Esophagus muscularis mucosa (tissue), 4 donors: ENCODE measurements at regions not wholly inside any gene's neighbourhood (a gene's known extent, or its start where the extent isn't known, plus 50 kb on each side); places are given as distances from the start of the nearest gene placed in this dataset.

Source experiments
- DNase-seq: peaks from one replicate; pipeline ENCODE4 v3.0.0-alpha.2; 2017; ENCODE audit errors: extremely low spot score
- H3K27ac ChIP-seq, 4 donors: fragments of 200-600 bp; sonication (generic); replicated peaks in 1 of 4; 1 replicate in 3 of 4; 2 replicates in 1 of 4; pipeline ENCODE4 v1.5.1; 2016 to 2019; ENCODE audit warnings: mild to moderate bottlenecking in 1 of 4
- H3K27me3 ChIP-seq, 4 donors: fragments of 200-600 bp; sonication (generic); one replicate each; pipeline versions ENCODE4 v1.5.1 to v1.6.0; 2016 to 2019
- H3K36me3 ChIP-seq, 4 donors: fragments of 200-600 bp; sonication (generic); one replicate each; pipeline ENCODE4 v1.5.1; 2016 to 2019
- H3K4me1 ChIP-seq, 4 donors: fragments of 200-600 bp; sonication (generic); one replicate each; pipeline ENCODE4 v1.5.1; 2016 to 2019
- H3K4me3 ChIP-seq, 4 donors: fragments of 200-600 bp; sonication (generic); 1 replicate in 2 of 4; 2 replicates in 2 of 4; pipeline ENCODE4 v1.5.1; 2016 to 2019; ENCODE audit warnings: mild to moderate bottlenecking in 4 of 4, moderate library complexity in 1 of 4
- H3K9me3 ChIP-seq, 4 donors: fragments of 200-600 bp; sonication (generic); 1 replicate in 3 of 4; 2 replicates in 1 of 4; pipeline ENCODE4 v1.5.1; 2016 to 2019
- EP300 ChIP-seq: sonication (generic); formaldehyde crosslinking; IDR thresholded peaks from one replicate; pipeline ENCODE4 v1.6.1; 2017; ENCODE audit warnings: antibody characterized with exemption
- POLR2A ChIP-seq: fragments of 450-650 bp; IDR thresholded peaks from one replicate; pipeline ENCODE4 v1.6.1; 2017; ENCODE audit warnings: antibody characterized with exemption, moderate library complexity, mild to moderate bottlenecking, low read depth
- POLR2AphosphoS5 ChIP-seq, 2 donors: sonication (generic); formaldehyde crosslinking; IDR thresholded peaks; one replicate each; pipeline ENCODE4 v1.6.1; 2017; ENCODE audit warnings: antibody characterized with exemption in 2 of 2
- WGBS: methylation state at CpG from one replicate; pipeline ENCODE4 v1.1.5; 2018; 5-methylcytosine and 5-hydroxymethylcytosine counted together
- intact Hi-C: fragments of 100-400 bp; cut with DNase I; formaldehyde crosslinking; loops from one replicate; pipeline ENCODE4 v1.15.1; 2023
- TF ChIP-seq, protein P1 (sequence below), 3 experiments: fragments of 200-600 bp in 2 of 3; fragments of 450-650 bp in 1 of 3; sonication (generic) in 2 of 3; IDR thresholded peaks; one replicate each; pipeline ENCODE4 v1.5.1; 2017 to 2019; ENCODE audit warnings: antibody characterized with exemption in 3 of 3, mild to moderate bottlenecking in 2 of 3, moderate library complexity in 1 of 3

DNA sequence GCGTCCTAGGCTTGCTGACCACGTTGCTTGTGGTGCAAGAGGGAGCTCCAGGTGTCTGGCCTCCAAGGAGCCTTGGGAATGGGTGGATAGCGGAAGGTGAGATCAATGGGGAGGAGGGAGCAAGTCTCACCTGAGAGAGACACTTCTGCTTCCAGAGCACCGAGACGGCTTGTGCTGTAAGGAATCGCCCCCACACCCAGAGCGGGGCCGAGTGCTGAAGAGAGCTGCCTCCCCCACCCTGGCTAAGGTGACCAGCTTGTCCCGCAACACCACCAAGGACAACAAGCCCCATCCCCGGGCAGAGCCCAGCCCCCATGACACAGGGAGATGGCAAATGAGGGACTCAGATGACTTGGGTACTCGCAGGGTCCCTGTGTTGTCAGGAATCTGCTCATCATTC is 485.6 kb downstream of the NPHP4 start:
- 82% methylated on average over 11 of the region's 11 CpGs for WGBS
- Histone ChIP-seq H3K36me3 (no peaks in the 10 kb centered on the region), H3K9me3 (no peaks in the 10 kb centered on the region), H3K4me1 (peaks cover 0 to 35% (median 29%) of the 10 kb centered on the region in 4 donors), H3K27ac (no peak overlapping the region), H3K27me3 (peaks cover 0 to 54% (median 5%) of the 10 kb centered on the region in 4 donors), H3K4me3 (no peak overlapping the region)
- no peak for TF ChIP-seq POLR2AphosphoS5 (IDR thresholded peaks at IDR 0.05)
- TF ChIP-seq, protein P1, sequence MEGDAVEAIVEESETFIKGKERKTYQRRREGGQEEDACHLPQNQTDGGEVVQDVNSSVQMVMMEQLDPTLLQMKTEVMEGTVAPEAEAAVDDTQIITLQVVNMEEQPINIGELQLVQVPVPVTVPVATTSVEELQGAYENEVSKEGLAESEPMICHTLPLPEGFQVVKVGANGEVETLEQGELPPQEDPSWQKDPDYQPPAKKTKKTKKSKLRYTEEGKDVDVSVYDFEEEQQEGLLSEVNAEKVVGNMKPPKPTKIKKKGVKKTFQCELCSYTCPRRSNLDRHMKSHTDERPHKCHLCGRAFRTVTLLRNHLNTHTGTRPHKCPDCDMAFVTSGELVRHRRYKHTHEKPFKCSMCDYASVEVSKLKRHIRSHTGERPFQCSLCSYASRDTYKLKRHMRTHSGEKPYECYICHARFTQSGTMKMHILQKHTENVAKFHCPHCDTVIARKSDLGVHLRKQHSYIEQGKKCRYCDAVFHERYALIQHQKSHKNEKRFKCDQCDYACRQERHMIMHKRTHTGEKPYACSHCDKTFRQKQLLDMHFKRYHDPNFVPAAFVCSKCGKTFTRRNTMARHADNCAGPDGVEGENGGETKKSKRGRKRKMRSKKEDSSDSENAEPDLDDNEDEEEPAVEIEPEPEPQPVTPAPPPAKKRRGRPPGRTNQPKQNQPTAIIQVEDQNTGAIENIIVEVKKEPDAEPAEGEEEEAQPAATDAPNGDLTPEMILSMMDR (IDR thresholded peaks at IDR 0.05): no peak
- no peak for TF ChIP-seq POLR2A
- no peak for TF ChIP-seq EP300
- intact Hi-C loops: no loop called here
- DNase-seq: no peak

DNA sequence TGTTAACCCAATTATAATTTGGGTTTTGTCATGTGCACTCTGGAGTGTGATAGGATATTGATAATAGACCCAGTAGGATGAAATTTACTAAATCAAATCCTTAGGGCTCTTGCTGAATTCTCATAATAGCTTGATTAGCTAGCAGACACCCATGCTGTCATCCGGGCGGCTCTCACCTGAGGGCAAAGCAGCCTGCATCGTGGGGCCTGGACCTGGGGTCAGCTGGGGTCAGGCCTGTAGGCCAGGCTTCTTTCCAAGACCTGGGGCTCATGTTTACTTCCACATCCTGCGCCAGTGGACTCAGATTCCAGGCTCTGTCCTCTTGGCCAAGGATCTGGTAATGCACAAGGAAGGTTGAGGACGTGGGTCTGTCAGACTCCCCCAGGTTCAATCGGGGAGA is 486.3 kb downstream of the NPHP4 start:
- Histone ChIP-seq H3K36me3 (no peaks in the 10 kb centered on the region), H3K27ac (no peak overlapping the region), H3K9me3 (no peaks in the 10 kb centered on the region), H3K4me3 (no peak overlapping the region), H3K4me1 (peaks cover 0 to 35% (median 29%) of the 10 kb centered on the region in 4 donors), H3K27me3 (peaks cover 0 to 47% (median 5%) of the 10 kb centered on the region in 4 donors)
- no peak for DNase-seq
- TF ChIP-seq POLR2AphosphoS5 (IDR thresholded peaks at IDR 0.05): no peak
- no peak for TF ChIP-seq EP300
- TF ChIP-seq, protein P1 (IDR thresholded peaks at IDR 0.05): no peak
- TF ChIP-seq POLR2A: no peak
- WGBS: 63% methylated on average over 2 of the region's 6 CpGs
- intact Hi-C loops: no loop called here

DNA sequence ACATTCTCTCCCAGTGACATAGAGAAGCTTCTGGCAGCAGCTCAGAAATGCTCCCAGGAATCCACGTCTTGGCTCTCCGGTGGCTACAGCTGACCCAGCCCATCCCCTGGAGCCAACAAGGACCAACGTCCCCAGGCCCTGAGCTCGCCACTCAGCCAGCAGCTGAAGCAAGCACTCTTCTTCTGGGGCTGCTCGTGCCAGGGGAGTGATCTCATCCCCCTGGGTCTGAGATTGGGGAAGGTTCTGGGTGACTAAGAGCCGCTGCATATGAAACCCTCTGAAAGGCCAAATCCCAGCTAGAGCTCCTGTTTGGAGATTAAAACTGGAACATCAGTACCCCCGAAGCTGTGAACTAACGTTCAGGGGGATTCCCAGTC is 487.9 kb downstream of the NPHP4 start:
- no peak for DNase-seq

DNA sequence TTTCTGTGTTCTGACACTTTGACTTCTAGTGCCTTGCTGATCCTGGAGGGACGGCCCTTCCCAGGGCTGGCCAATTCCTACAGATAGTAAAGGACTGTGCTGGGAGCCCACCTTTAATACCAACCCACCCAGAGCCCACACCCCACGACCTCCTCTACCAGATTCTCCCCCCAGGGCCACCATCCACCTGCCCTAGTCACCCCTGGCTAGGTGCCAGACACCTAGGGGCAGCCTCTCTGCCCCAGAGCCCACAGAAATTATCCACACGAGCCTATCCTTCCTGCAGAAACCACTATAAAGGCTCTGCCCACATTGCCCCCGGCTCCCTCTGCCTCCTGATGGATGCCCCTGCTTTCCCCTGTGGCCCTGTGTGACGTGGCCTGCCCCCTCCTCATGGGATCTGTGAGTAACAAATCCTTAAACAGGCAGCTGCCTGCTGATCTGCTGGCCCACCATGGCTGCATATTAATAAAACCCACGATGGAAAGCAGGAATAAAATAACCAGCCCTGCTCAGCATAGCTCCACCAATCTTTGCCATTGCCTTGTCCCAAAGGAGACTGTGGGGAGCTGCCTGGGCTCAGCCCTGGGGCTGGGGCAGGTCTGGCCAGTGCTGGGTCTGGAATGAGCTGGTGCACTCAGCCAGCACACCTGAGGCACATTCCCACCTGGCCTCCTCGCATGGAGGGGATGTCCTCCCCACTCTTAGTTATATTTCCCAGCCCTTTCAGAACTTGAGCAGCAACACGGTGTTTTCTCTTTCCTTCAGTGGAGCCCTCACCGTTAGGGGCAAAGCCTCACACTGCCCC is 488.5 kb downstream of the NPHP4 start:
- TF ChIP-seq EP300 (no peak), POLR2AphosphoS5 (IDR thresholded peaks at IDR 0.05) (no peak), POLR2A (no peak)
- TF ChIP-seq, protein P1 (IDR thresholded peaks at IDR 0.05): no peak
- intact Hi-C loops: no loop called here
- Histone ChIP-seq H3K27me3 (peaks cover 0 to 28% (median 1%) of the 10 kb centered on the region in 4 donors), H3K36me3 (no peaks in the 10 kb centered on the region), H3K27ac (no peak overlapping the region), H3K9me3 (no peaks in the 10 kb centered on the region), H3K4me1 (peaks cover 0 to 35% (median 29%) of the 10 kb centered on the region in 4 donors), H3K4me3 (no peak overlapping the region)
- 72% methylated on average over 9 of the region's 9 CpGs for WGBS
- no peak for DNase-seq

More for the DNA sequence above, 487.9 kb downstream of the NPHP4 start:
- no peak overlapping the region for H3K4me3 ChIP-seq
- H3K27ac ChIP-seq: no peak overlapping the region
- H3K4me1 ChIP-seq: peaks cover 0 to 35% (median 29%) of the 10 kb centered on the region in 4 donors
- TF ChIP-seq EP300 (no peak), POLR2A (no peak), POLR2AphosphoS5 (IDR thresholded peaks at IDR 0.05) (no peak)
- TF ChIP-seq, protein P1 (IDR thresholded peaks at IDR 0.05): no peak
- 49% methylated on average over 8 of the region's 8 CpGs for WGBS
- H3K9me3 ChIP-seq: no peaks in the 10 kb centered on the region
- intact Hi-C loops: no loop called here
- H3K27me3 ChIP-seq: peaks cover 0 to 31% (median 2%) of the 10 kb centered on the region in 4 donors
- no peaks in the 10 kb centered on the region for H3K36me3 ChIP-seq
